GM19328 (cell line): ENCODE measurements at regions not wholly inside any gene's neighbourhood (a gene's known extent, or its start where the extent isn't known, plus 50 kb on each side); places are given as distances from the start of the nearest gene placed in this dataset.

Experiments used
- ATAC-seq: cut with Tn5 transposase; IDR thresholded peaks from one replicate; pipeline ENCODE4 v1.9.1; 2021; ENCODE audit warnings: mild to moderate bottlenecking, moderate library complexity; ENCODE audit not compliant: unreplicated experiment

DNA sequence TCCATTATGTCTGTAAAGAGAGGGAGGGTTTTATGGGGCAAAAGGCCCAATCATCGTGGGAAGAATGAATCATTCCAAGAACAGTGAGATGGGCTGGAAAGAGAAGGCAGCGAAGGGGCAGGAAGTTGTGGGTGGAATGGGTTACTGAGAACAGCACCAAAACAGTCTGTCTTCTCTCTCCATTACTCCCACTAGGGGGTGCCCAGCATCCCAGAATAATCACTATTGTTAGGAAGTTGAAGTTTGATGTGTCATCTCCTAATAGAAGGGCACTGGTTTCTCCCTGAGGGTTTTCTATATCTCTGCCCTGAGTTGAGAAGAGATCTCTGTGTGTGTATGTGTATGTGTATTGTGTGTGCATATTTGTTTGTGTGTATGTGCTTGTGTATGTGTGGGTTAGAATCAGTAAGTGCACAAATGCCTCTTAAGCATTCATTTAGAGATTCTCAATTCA, 76.6 kb upstream of the MAP4K3 start:
- peak; percentile 74 for ATAC-seq

DNA sequence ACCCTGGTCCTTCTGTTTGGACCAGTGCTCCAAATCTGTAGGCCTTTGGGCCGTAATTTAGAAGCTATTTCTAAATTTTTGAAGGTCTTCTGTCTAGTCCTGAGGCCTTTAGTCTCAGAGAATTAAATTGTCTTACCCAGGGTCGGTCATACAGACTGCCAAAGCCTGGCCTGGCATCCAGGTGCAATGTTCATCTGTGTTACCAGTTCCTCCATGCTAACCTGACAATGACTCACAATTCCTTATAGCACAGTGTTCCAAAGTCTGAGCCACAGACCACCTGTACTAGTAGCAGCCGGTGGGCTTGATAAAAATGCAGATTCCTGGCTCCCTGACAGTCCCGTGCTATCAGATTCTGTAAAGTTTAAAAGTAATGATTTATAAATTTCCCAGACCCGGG, 77.7 kb upstream of the MAP4K3 start:
- no peak for ATAC-seq

DNA sequence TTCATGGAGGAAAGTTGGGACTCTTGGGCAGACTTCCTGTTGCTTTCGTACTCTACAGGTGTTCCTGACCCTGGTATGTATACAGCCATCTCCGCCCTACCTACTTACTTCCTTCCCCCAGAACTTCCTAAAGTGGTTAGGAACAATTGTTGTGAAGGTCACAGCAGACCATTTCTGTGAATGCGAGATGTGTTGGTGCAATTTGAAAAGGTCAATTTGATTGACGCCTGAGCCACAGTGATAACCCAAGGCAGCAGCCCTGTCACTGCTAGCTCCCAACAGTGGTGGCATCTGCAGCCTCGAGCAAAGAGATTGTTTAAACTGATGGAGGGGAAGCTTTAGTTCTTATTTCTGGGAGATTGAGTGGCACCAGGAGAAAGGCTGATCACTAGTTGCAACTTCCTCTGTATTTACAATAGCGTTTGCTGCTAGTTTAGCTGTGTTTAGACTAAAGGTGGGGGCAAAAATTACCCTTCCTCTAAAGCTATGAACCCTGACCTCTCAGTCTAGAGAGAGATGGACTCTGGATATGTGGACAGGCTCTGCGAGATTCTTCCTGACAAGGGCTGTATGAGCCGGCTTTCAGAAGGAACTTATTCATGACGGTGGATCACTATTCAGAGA, 78.3 kb upstream of the MAP4K3 start:
- ATAC-seq = no peak

DNA sequence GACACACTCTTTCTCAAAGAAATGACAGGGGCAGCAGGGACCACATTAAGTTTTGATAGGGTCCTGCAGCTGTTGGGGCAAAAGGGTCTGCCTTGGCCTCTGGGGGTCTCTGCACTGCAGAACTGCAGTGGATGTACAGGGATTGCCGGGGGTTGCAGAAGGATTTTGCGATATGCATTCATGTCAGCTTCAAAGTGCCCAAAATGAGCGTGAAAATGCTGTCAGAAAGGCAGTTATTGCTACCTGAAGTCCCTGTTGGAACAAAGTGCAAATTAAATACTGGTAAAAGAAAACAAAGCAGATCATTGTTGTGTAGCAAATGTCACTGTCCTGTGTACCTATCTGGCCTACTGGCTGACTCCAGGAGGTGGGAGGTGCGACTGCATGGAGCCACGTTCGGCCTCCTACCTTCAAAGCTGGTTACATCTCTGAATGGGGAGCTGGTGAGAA, 78.8 kb upstream of the MAP4K3 start:
- ATAC-seq = no peak

DNA sequence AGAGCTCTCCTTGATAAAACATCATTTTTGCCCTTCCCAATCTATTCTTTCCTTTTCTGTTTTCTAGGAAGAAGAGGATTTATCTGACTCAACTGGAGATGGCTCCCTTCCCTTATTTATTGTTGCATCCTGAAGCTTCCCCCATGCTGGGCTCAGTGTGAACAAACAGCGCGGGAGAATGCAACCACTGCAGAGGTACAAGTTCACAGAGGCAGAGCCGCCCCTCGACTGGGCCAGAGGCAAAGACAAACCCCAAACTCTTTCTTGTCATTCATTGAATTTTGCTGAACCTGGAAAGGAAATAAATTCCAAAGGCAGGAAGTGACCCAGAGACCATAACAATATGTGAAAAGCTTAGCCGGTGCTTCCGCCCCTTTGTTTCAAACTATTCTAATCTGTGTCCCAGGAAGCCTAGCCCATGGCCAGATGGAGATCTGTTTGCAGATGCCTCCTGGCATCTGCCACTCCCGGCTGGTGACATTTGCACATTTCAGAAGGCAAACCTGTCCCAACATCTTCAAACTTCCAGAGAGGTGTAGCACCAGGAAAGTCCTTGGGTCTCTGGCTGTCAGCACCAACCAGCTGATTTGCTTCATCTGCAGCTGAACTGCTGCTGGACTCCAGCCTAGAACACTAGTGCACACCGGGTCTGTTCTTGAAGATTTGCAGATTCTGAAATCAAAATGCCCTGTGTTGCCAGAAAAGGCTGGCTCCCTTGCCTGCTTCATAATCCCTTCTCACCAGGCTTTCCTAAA, 79.4 kb upstream of the MAP4K3 start:
- no peak for ATAC-seq

DNA sequence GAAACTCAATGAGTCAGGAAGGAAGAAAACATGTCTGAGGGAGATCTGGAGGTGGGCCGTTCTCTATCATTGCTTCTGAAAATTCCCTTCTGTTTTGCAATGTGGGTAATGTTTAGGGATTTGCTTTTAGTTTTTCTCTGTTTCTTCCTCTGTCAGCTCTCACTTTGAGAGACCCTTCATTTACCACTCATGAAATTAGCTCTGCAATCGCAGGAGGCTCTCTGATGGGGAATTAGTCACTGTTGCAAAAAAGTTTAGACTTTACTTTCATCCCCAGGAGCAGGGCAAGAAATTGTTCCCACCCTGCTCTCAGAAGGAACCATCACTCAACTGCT, 80.0 kb upstream of the MAP4K3 start:
- ATAC-seq = no peak

DNA sequence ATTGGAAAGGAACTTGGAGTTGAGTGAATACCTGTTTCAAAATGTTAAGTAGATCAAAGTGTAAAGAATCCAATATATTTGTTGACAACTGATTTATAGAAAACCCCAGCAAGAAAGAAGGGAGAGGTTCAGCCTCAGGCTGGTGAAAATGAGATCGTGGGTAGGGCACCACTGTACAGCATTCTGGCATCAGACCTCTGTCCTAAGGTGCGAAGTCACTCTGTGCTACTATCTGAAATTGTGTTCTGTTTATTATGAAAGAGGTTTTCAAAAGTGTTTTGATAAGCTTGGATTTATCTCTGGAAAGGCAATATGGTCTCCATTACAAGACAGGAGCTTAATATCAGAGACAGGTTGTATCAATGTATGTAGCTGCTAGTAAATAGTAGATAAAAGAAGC, 80.5 kb upstream of the MAP4K3 start:
- ATAC-seq = no peak

DNA sequence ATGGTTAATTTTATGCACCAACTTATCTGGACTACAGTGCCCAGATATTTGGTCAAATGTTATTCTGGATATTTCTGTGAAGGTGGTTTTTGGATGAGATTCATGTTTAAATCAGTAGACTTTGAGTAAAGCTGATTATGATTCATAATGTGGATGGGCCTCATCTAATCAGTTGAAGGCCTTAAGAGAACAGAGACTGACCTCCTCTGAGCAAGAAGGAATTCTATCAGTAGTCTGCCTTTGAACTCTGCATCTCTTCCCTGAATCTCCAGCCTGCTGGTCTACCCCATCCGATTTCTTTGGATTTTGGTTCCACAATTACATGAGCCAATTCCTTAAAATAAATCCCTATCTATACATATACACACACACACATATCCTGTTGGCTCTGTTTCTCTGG, 82.8 kb upstream of the MAP4K3 start:
- no peak for ATAC-seq

DNA sequence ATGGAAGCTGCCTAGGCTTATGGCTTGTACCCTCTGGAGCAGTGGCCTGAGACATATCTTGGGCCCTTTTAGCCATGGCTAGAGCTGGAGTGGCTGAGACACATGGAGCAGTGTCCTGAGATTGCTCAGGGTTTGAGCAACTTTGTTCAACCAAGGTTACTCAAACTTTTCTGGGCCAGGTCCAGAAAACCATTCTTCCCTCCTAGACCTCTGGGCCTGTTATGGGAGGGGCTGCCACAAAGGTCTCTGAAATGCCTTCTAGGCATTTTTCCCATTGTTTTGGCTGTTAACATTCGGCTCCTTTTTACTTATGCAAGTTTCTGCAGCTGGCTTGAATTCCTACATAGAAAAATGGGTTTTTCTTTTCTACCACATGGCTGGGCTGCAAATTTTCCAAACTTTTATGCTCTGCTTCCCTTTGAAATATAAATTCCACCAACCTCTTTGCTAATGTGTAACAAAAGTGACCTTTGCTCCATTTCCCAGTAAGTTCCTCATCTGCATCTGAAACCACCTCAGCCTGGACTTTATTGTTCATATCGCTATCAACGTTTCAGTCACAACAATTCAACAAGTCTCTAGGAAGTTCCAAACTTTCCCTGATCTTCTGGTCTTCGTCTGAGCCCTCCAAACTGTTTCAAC, 84.9 kb upstream of the MAP4K3 start:
- no peak for ATAC-seq

DNA sequence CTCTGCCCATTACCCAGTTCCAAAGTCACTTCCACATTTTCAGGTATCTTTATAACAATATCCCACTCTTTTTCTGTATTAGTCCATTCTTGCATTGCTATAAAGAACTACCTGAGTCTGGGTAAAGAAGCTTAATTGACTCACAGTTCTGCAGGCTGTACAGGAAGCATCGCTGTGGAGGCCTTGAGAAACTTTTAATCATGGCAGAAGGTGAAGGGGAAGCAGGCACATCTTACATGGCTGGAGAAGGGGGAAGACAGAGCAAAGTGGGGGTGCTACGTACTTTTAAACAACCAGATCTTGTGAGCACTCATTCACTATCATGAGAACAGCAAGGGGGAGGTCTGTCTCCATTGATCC, 85.4 kb upstream of the MAP4K3 start:
- ATAC-seq = no peak

DNA sequence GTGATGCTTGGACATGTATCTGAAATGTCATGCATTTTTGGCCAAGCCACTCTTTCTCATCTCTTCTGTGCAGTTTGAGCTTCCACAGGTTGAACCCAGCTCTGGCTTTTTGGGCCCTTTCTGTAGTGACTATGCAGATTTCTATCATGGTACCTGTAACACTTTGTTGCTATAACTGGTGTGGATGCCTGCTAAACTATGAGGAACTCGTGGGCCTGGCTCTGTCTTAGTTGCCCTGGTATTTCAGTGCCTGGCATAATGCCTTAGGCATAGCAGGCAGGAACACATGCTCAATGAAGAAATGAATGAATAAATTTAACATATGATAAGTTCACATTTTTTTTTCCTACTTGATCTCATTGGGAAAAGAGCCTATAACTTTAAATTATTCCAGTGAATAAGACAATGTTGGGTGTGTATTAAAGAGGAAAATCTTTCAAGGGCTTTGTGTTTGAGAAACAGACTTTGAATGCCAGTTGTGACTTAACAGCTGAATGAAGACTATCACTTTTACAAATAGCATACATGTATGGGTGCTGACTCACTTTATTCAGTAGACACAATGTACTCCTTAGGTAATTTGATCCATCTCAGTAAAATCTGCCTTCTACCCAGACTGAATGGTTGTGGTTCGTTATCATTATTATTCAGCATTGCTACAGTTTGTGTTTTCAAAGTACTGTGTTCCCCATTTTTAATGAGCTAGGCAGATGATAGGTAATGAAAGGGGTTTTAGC, 86.4 kb upstream of the MAP4K3 start:
- ATAC-seq = no peak

DNA sequence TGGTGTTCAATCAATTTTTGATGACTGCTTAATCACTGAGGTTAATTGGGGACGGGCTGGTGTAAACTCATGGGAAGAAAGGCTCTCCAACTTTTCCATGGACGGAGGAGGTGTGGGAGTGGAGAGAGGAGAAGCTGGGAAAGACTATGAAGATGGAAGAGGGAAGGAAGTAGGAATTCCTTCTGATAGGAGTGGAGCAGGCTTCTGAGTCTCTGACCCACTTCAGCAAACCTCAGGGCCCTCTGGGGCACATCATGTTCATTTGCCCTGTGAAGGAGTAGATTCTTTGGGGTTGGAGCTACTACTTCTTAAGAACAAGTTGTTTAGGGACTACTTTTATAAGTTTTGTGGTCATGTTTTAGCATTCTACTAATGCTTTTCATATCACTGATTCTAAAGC, 87.0 kb upstream of the MAP4K3 start:
- no peak for ATAC-seq

DNA sequence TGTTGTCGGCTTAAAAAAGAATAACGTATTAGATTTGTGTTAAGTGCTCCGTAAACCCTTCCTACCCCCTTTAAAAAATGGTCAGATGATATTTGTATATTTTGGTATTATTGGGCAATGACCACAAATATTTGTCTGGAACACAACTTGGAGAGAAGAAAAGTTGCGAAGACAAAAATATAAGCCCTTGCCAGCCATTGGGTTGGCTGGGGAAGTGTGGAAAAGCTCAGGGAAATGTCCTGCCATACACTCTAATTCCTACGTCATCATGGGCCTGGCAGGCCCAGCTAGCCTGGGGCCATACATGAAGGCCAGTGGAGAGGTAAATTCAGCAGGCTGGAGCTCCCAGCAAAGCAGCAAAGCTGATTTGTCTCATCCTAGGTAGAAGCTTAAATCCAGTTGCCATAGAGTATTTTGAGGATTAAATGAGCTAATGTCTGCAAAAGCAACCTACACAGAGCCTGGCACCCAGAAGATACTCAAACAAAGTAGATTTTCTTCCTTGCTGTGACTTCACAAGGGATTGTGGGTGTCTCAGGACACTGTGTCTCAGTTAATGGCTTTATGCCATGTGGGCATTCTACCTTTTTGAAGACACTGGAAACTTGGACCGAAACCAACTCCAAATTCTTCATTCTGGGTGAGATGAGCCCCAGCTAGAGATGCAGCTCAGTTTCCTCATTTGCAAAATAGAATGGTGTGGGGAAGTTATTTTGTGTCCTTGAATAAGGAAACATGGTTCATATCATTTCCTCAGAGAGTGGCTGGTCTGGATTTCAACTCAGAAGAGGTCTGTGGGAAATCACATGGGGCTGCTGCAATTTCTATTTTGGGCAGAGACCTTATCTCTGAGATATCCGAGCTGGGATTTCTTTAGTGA, 87.9 kb upstream of the MAP4K3 start:
- no peak for ATAC-seq

DNA sequence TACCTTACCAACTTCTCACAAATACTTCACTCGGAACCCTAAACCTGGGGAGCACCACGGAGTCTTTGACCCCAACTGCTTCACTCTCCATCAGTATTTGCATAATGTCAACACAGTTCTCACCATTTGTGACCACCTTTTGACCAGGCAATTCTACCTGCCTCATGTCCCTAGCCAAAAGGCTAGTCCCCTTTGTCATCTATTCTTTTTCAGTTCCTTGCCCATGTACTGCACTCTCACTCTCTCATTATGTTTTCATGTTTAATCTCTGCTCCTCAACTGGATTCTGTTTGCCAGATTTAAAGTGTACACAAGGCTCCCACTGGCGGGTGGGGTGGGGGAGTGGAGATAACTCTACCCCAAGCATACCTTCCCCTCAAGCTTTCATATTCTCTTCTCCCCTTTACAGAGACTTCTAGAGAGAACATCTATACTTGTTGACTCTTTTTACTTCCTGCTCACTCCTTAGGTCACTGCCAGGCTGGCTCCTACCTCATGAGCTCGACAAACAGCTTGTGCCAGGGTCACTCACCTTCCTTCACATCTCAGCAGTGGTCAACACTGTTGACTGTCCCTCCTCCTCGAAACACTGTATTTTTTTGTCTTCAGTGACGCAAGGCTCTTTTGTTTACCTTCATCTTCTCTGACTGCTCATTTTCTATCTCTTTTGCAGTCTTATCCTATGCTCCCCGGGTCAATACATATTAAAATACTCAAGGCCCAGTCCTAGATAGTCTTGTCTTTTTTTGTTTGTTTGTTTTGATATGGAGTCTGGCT, 88.7 kb upstream of the MAP4K3 start:
- ATAC-seq = no peak

DNA sequence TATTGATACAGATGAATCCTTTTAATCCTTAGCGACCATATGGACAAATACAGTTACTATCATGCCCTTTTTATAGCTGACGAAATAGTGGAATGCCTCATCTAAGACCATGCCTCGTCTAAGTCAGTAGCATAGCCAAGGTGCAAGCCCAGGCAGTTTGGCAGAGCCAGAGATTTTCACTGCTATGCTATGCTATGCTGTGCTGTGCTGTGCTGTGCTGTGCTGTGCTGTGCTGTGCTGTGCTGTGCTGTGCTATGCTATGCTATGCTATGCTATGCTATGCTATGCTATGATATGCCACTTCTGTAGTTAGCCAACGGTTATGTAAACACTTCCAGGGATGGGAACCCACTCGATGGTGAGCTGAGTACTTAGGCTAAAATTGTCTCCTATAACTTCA, 91.6 kb upstream of the MAP4K3 start:
- ATAC-seq = no peak

DNA sequence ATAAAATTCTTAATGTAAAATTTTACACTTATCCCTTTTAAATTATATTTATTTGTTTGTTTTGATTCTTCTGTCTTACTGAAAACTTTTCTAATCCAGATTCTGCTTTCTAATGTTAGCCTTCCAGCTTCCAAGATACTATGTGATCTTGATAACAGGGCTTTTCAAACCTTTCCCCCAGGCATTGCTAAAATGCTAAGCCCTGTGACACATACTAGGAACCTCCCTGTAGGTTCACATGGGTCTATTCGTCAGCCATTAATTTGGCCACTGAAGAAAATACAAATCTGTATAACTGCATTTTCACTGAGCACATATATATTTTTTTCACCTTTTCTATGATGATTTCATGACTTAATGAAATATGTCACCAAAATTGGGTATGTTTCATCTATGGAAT, 92.8 kb upstream of the MAP4K3 start:
- ATAC-seq = no peak

DNA sequence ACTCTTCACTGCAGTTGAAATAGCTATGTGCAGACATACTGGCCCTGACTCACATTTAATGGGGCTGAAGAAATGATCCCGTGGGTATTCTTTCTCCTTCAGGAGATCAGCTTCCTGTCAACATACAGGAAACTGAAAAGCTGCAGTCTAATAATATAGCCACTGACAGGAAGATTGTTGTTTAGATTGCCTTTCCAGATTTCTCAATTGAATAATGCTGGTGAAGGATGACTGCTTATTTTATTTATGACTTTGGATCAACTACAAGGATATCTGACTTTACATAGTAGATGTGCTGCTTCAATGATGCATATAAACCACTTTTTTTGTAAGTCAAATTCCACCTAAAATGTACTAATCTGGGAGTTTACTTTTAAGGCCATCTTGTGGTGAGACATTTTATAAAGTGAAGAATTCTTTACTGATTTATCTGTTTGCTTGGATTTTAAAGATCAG, 93.4 kb upstream of the MAP4K3 start:
- no peak for ATAC-seq

DNA sequence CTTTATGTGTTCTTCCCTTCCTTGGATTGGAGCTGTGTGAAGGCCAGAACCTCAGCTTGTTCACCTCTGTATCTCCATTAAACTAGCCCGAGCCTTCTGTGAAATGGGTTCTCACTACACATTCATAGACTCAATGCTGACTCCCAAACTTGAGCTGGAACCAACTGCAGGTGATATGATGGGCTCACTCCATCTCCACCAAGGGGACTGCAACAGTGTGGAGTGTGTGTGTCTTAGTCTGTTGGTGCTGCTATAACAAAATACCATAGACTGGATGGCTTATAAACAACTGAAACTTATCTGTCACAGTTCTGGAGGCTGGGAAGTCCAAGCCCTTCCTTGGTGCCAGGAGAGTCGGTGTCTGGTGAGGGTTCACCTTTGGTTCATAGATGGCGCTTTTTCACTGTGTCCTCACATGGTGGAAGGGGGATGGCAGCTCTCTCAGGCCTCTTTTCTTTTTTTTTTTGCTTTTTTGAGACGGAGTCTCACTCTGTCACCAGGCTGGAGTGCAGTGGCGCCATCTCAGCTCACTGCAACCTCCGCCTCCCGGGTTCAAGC, 94.2 kb upstream of the MAP4K3 start:
- ATAC-seq = no peak

DNA sequence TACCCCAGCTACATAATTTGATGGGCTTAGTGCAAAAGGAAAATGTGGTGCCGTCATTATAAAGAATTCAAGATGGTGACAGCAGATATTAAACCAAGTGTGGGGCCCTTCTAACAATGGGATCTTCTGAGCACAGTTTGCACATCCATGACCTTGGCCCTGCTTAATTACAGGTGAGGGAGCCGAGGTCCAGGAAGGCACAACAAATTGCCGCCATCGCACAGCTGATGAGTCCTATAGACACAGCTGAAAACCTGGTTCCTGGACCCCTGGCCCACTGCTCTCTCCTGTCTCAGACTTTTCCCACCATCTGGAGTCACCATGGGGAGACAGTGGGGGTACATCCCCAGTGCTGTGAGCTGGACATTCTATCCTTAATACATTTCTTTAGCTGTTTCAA, 95.8 kb upstream of the MAP4K3 start:
- no peak for ATAC-seq
